ENCODE measurements at regions not wholly inside any gene's neighbourhood (a gene's known extent, or its start where the extent isn't known, plus 50 kb on each side); places are given as distances from the start of the nearest gene placed in this dataset.

GRCh38 chr22:48141301-48141700, 1378.9 kb downstream of the TBC1D22A start:
- DNase-seq (ENCODE audit: low spot score), result no peak
- TF ChIP-seq CTCF (IDR thresholded peaks at IDR 0.05; ENCODE audit: extremely low read depth, missing control alignments), result no peak

DNA sequence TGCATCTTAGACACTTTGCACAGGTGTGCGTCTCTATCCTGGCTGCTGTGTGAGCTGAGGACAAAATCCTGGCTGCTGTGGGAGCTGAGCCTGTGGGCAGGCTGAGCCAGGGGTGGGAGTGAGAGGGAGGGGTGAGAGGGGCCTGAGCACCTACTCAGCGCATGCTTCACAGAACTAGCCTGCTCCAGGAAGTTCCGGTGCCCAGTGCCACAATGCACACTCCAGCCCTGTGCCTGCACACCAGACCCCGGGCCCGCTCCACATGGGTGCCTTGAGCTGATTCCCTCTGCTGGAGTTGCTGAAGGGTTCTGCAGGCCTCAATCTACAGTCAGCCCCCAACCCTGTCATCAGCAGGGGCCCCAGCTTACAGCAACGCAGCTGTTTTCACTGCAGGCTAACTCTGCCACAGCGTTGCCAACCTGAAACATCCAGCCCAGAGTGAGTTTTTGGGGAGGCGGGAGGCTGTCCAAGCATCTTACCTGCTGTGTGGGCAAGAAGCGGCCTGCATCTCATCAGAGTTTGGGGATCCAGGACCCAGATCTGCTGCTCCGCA, 1377.9 kb downstream of the TBC1D22A start:
- DNase-seq (ENCODE audit: low spot score), result no peak
- no peak for TF ChIP-seq CTCF (IDR thresholded peaks at IDR 0.05; ENCODE audit: extremely low read depth, missing control alignments)

GRCh38 chr22:48139776-48140175, 1377.3 kb downstream of the TBC1D22A start:
- DNase-seq (ENCODE audit: low spot score), result no peak
- TF ChIP-seq CTCF (IDR thresholded peaks at IDR 0.05; ENCODE audit: extremely low read depth, missing control alignments), result no peak

DNA sequence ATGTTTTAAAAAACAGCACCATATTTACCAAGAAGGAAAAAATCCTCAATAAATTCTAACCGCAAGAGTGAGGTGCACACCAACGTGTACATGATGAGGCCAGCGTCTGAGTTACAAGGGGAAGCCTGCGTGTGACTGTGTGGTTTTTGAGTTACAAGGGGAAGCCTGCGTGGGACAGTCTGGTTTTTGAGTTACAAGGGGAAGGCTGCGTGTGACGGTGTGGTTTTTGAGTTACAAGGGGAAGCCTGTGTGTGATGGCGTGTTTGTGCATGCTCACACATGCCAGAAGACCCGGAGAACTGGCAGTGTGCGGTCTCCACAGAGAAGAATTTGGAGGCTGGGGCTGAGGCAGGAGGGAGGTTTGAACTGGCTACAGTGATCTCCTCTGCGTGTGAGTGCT, 1376.4 kb downstream of the TBC1D22A start:
- DNase-seq (ENCODE audit: low spot score), result no peak

DNA sequence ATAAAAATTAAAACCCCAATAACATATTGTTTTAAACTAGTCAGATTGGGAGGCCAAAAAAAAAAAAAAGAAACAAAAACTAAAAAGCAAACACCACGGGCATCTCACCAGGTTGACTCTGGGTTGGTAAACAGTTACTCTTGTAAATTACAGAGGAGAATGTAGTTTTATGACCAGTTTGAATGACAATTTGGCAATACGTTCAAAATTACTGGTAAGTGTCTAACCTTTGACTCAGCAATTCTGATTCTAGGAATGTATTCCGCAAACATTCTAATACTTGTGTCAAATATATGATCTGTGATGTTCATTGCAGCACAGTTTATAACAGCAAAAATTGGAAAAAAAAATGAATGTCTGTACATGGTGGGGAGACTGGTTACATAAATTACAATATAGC, 1376.0 kb downstream of the TBC1D22A start:
- no peak for DNase-seq (ENCODE audit: low spot score)
- no peak for TF ChIP-seq CTCF (IDR thresholded peaks at IDR 0.05; ENCODE audit: extremely low read depth, missing control alignments)

More for the DNA sequence above, 1376.4 kb downstream of the TBC1D22A start:
- TF ChIP-seq CTCF (IDR thresholded peaks at IDR 0.05; ENCODE audit: extremely low read depth, missing control alignments), result no peak

- DNase-seq (ENCODE audit: low spot score), result no peak
- TF ChIP-seq CTCF (IDR thresholded peaks at IDR 0.05; ENCODE audit: extremely low read depth, missing control alignments), result no peak
These were observed 1375.2 kb downstream of the TBC1D22A start for GRCh38 chr22:48137640-48138039.

- no peak for TF ChIP-seq CTCF (IDR thresholded peaks at IDR 0.05; ENCODE audit: extremely low read depth, missing control alignments)
- DNase-seq (ENCODE audit: low spot score), result no peak
These were observed 1373.1 kb downstream of the TBC1D22A start for GRCh38 chr22:48135592-48135991.

All from GM20000 (cell line).